Astrocyte (in vitro differentiated cells and primary cell): ENCODE measurements at regions not wholly inside any gene's neighbourhood (a gene's known extent, or its start where the extent isn't known, plus 50 kb on each side); places are given as distances from the start of the nearest gene placed in this dataset.

Source experiments
- CTCF ChIP-seq: IDR thresholded peaks from 2 replicates; pipeline ENCODE4 v1.5.1; 2011; ENCODE audit warnings: low read depth, mild to moderate bottlenecking, inconsistent platforms, low read length, moderate library complexity; ENCODE audit not compliant: insufficient read depth
- EZH2 ChIP-seq: IDR thresholded peaks from 2 replicates; pipeline ENCODE4 v1.6.1; 2012; ENCODE audit warnings: mild to moderate bottlenecking, low read length, inconsistent platforms; ENCODE audit not compliant: insufficient read depth

GRCh38 chr6:3591970-3592369 is 135.1 kb upstream of the SLC22A23 start:
- TF ChIP-seq CTCF (no peak), EZH2 (no peak)
